Breast epithelium (tissue), 3 donors: ENCODE measurements at regions not wholly inside any gene's neighbourhood (a gene's known extent, or its start where the extent isn't known, plus 50 kb on each side); places are given as distances from the start of the nearest gene placed in this dataset.

ENCODE experiments used
- POLR2AphosphoS5 ChIP-seq, 3 donors: sonication (generic); formaldehyde crosslinking; IDR thresholded peaks; one replicate each; pipeline ENCODE4 v1.6.1; 2017; ENCODE audit warnings: antibody characterized with exemption in 3 of 3
- TF ChIP-seq, protein P1 (sequence below), 3 donors: fragments of 450-650 bp; IDR thresholded peaks; one replicate each; pipeline ENCODE4 v1.5.1; 2016 to 2017; ENCODE audit warnings: antibody characterized with exemption in 3 of 3, mild to moderate bottlenecking in 3 of 3, moderate library complexity in 3 of 3

GRCh38 chr16:88318051-88318450, 64.7 kb upstream of the ZNF469 start:
- TF ChIP-seq, protein P1, sequence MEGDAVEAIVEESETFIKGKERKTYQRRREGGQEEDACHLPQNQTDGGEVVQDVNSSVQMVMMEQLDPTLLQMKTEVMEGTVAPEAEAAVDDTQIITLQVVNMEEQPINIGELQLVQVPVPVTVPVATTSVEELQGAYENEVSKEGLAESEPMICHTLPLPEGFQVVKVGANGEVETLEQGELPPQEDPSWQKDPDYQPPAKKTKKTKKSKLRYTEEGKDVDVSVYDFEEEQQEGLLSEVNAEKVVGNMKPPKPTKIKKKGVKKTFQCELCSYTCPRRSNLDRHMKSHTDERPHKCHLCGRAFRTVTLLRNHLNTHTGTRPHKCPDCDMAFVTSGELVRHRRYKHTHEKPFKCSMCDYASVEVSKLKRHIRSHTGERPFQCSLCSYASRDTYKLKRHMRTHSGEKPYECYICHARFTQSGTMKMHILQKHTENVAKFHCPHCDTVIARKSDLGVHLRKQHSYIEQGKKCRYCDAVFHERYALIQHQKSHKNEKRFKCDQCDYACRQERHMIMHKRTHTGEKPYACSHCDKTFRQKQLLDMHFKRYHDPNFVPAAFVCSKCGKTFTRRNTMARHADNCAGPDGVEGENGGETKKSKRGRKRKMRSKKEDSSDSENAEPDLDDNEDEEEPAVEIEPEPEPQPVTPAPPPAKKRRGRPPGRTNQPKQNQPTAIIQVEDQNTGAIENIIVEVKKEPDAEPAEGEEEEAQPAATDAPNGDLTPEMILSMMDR (IDR thresholded peaks at IDR 0.05): no peak
- no peak for TF ChIP-seq POLR2AphosphoS5 (IDR thresholded peaks at IDR 0.05)
